GM19025 (cell line): ENCODE measurements at regions not wholly inside any gene's neighbourhood (a gene's known extent, or its start where the extent isn't known, plus 50 kb on each side); places are given as distances from the start of the nearest gene placed in this dataset.
"Not testable (repeated sequence)": the region's sequence is repeated elsewhere in the genome, so short reads cannot be mapped to it uniquely, and the experiment has no call there.

Experiments used
- ATAC-seq: cut with Tn5 transposase; IDR thresholded peaks from one replicate; pipeline ENCODE4 v1.9.1; 2021; ENCODE audit warnings: mild to moderate bottlenecking, low read depth, moderate library complexity; ENCODE audit not compliant: unreplicated experiment

GRCh38 chr16:64380751-64381150, 741.1 kb downstream of the CDH11 start:
- no peak for ATAC-seq

GRCh38 chr16:64375391-64375980, 746.4 kb downstream of the CDH11 start:
- ATAC-seq, result no peak

DNA sequence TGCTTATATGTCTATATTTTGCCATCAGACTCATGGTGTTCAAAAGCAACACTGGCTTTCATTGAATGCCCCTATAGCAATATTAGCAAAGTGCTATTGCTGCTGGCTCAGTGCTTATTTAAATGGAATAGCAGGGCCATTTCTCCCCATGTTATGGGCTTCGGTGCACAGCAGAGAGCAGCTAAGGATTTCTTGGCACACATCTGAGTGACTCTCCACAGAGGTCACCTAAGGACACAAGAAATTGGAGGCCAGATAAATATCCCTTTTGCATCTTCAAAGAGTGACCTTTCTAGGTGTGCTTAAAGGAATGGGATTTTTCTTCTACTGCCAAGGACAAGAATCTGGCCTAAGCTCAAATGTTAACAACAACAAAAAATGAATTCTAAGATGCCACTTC, 751.8 kb downstream of the CDH11 start:
- ATAC-seq, result no peak

DNA sequence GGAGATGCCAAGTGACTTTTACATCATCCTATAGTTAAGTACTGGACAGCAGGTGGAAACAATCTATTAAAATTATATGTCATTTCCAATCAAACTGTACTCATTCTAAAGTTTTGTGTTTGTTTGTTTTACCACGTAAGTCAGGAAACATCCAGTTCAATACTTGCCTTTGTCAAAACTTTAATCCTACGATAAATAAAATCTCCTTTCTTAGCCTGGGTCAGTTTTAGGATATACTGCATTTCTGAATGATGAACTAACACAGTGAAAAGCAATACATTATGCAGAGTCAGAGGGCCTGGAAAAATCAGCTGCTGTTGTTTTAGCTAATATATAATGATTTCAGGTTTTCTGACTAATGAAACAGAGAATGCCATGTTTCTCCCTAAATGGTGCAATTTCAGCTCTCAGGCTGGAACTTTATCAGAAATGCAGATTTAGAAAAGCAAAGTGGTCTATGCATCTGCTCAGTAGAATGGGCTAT, 756.4 kb downstream of the CDH11 start:
- ATAC-seq, result no peak

DNA sequence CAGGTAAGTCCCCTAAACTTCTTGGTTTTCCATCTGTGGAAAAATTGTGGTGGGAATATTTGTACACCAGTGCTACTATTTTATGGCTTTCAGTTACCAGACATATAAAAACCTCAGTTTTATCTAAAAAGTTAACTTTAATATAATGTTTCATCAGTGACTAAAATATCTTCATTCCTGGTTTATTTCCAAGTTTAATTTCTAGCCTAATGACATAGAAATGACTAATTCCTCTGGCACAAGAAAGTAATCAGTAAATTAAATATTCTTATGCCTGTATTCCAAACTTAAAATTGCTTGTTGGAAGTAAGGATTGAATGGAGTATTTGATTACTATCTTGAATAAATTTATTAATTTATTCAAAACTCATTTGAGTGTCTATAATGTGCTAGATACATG, 757.0 kb downstream of the CDH11 start:
- ATAC-seq, result no peak

DNA sequence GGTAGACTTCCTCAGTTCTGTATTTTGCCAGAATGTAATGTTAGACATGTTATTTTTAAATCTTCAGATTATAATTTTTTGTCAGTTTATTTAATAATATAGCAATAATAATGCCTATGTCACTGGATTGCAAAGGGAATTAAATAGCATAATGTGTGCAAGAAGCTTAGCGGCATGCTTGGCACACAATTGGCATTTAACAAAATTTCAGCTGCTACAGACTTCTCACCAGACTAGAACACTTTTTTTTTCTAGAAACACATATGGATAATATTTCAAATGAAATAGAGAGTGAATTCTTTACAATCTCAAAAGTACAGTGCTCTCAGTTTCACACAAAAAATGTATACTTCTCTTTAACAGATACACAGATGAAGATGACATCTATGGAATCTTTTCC, 757.4 kb downstream of the CDH11 start:
- no peak for ATAC-seq

- ATAC-seq, result no peak
These were observed 757.8 kb downstream of the CDH11 start for GRCh38 chr16:64364016-64364415.

GRCh38 chr16:64363039-64363438, 758.8 kb downstream of the CDH11 start:
- no peak for ATAC-seq

GRCh38 chr16:64362193-64362592, 759.7 kb downstream of the CDH11 start:
- no peak for ATAC-seq

DNA sequence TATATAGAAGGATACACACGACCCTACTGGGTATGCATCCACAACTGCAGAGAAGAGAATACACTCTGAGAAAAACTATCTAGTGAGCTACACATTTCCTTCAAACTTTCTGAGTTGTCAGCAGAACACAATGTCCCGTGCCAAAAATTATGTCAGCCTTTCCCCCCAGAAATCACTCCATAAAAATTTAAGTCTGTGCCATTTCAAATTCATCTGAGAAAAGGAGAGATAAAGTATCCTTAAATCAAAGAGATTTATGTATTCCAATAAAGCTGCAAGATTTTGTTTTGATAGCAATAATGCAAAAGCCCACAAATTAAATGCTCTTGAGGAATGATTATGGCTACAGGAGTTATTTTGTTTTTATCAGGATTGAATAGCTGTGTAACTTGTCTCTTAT, 760.1 kb downstream of the CDH11 start:
- ATAC-seq, result no peak

DNA sequence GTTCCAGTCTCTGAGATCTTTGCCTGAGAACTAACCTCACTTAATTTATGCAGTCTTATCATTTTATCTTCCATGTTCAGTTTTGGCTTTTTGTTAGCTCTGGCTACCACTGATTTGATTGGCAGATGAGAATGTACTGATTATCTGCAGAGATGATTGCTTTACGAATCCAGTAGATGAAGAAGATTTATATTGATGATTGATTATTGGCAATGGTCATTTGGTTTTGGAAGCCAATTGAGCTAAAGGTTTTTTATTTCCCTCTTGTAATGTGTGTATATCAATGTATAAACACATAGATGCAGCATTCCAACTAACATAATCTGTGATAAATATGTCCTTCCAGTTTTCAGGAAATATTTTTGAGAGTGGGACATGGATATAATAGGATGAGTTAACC, 763.6 kb downstream of the CDH11 start:
- ATAC-seq, result no peak

GRCh38 chr16:64356267-64356666, 765.6 kb downstream of the CDH11 start:
- no peak for ATAC-seq

DNA sequence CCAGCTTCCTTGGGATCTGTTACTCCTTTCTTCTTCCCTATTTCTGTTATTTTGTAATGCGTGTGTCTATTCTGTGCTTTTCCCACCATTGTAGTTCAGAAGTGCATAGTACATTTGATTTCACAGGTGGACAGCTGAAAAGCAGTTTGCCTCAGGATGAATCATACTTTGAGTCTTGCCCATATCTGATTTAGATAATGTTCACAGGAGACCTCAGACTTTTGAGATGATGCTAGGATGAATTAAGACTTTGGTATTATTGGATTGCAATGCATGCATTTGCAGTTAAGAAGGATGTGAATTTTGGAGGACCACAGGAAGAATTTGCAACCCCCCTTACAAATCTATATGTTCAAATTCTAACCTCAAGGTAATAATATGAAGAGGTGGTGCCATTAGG, 769.6 kb downstream of the CDH11 start:
- ATAC-seq, result no peak

DNA sequence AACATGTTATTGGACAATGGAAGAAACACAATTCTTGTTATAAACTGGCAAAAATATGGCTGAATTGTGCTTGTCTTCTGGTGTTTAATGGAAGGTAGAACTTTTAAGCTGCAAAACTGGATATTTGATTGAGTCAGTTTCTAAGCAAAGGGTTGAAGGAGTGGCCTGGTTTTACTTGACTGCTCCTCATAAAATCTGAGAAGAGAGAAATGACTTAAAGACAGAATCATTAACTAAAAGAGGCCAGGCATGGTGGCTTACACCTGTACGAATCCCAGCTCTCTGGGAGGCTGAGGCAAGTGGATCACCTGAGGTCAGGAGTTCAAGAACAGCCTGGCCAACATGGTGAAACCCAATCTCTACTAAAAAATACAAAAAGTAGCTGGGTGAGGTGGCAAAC, 770.7 kb downstream of the CDH11 start:
- no peak for ATAC-seq

GRCh38 chr16:64346080-64346479, 775.8 kb downstream of the CDH11 start:
- ATAC-seq, result no peak

- ATAC-seq, result no peak
These were observed 776.7 kb downstream of the CDH11 start for GRCh38 chr16:64345142-64345541.

DNA sequence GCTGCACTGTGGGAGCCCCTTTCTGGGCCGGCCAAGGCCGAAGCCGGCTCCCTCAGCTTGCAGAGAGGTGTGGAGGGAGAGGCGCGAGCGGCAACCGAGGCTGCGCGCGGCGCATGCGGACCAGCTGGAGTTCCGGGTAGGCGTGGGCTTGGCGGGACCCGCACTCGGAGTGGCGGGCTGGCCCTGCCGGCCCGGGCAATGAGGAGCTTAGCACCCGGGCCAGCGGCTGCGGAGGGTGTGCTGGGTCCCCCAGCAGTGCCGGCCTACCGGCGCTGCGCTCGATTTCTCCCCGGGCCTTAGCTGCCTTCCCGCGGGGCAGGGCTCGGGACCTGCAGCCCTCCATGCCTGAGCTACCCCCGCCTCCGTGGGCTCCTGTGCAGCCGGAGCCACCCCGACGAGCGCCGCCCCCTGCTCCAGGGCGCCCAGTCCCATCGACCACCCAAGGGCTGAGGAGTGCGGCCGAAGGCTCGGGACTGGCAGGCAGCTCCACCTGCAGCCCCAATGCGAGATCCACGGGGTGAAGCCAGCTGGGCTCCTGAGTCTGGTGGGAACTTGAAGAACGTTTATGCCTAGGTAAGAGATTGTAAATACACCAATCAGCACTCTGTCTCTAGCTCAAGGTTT, 777.9 kb downstream of the CDH11 start:
- ATAC-seq, result not testable (repeated sequence)

DNA sequence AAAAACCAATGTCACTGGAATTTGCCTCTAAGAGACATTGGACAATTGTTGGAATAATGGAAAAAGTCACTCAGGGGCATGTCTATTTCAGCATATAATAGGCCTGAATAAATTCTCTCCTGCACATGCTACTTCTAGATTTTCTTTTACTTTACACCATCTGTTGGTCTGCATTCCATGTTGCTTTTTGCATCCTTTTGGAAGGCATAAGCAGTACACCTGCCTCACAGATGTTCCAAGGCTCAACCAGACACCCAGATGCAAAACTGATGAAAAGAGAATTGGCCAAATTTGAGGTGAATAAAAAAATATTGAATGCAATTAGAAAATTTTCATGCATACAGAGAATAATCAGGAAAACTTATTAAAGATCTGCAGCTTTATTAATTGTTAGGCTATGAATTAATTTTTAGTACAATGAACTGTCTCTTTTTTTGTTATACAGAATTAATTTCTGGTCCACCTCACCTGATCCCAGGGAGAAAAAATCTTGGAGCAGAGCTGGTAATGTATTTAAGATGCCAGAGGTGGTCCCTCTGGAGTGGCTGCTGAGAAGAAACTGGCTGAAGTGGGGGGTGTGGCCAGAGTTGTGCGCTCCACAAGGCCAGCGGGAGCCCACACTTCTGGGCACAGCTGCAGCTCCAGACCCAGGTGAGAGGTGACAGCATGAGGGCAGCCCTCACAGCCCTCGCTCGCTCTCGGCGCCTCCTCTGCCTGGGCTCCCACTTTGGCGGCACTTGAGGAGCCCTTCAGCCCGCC, 778.6 kb downstream of the CDH11 start:
- no peak for ATAC-seq

GRCh38 chr16:64341336-64341735, 780.5 kb downstream of the CDH11 start:
- not testable (repeated sequence) for ATAC-seq

GRCh38 chr16:64339052-64339770, 782.7 kb downstream of the CDH11 start:
- ATAC-seq, result no peak

GRCh38 chr16:64321881-64322280, 800.0 kb downstream of the CDH11 start:
- no peak for ATAC-seq
